SH-SY5Y (cell line): ENCODE measurements at regions not wholly inside any gene's neighbourhood (a gene's known extent, or its start where the extent isn't known, plus 50 kb on each side); places are given as distances from the start of the nearest gene placed in this dataset.

Source experiments
- GATA2 ChIP-seq: IDR thresholded peaks from 2 replicates; pipeline ENCODE4 v1.6.1; 2011; ENCODE audit warnings: mild to moderate bottlenecking, low read depth, low read length
- GATA3 ChIP-seq: IDR thresholded peaks from 2 replicates; pipeline ENCODE4 v1.6.1; 2011; ENCODE audit warnings: low read depth, mild to moderate bottlenecking, low read length, moderate library complexity

DNA sequence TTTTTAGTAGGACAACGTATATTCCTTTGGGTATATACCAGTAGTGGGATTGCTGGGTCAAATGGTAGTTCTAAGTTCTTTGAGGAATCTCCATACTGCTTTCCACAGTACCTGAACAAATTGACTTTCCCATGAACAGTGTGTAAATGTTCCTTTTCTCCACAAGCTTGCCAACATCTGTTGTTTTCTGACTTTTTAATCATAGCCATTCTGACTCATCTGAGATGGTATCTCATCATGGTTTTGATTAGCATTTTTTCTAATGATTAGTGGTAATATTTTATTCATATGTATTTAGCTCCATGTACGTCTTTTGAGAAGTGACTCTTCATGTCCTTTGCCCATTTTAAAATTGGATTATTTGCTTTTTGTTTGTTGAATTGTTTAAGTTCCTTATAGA is 58.4 kb upstream of the CERS6 start:
- TF ChIP-seq GATA3 (no peak), GATA2 (no peak)
